Endodermal cell (in vitro differentiated cells): ENCODE measurements at regions not wholly inside any gene's neighbourhood (a gene's known extent, or its start where the extent isn't known, plus 50 kb on each side); places are given as distances from the start of the nearest gene placed in this dataset.

Experiments
- DNase-seq: peaks from one replicate; pipeline ENCODE4 v3.0.0-alpha.2; 2017
- H3K27ac ChIP-seq: 2 replicates; pipeline ENCODE4 v1.5.1; 2013; ENCODE audit warnings: mild to moderate bottlenecking, low read depth, low read length, moderate library complexity
- H3K27me3 ChIP-seq: 2 replicates; pipeline ENCODE4 v1.6.1; 2013; ENCODE audit warnings: mild to moderate bottlenecking, low read length, moderate library complexity; ENCODE audit not compliant: insufficient read depth, control insufficient read depth, poor library complexity, severe bottlenecking
- H3K36me3 ChIP-seq: 2 replicates; pipeline ENCODE4 v1.7.0; 2013; ENCODE audit warnings: mild to moderate bottlenecking, low read length, moderate library complexity; ENCODE audit not compliant: control insufficient read depth, insufficient read depth
- H3K4me1 ChIP-seq: one replicate; pipeline ENCODE4 v1.7.0; 2013; ENCODE audit warnings: low read length; ENCODE audit not compliant: control insufficient read depth, insufficient read depth
- H3K4me3 ChIP-seq: 2 replicates; pipeline ENCODE4 v1.5.1; 2013; ENCODE audit warnings: mild to moderate bottlenecking, low read length, moderate library complexity
- H3K9ac ChIP-seq: 2 replicates; pipeline ENCODE4 v1.6.1; 2013; ENCODE audit warnings: mild to moderate bottlenecking, low read length, moderate library complexity; ENCODE audit not compliant: poor library complexity, severe bottlenecking; ENCODE audit errors: extremely low read depth
- H3K9me3 ChIP-seq: 2 replicates; pipeline ENCODE4 v1.6.1; 2013; ENCODE audit warnings: mild to moderate bottlenecking, low read length, moderate library complexity; ENCODE audit not compliant: control insufficient read depth
- H3K27ac Mint-ChIP-seq: 2 replicates; pipeline ENCODE4 v1.8.0; 2020; ENCODE audit warnings: mixed read lengths
- H3K27me3 Mint-ChIP-seq: 2 replicates; pipeline ENCODE4 v1.8.0; 2021; ENCODE audit warnings: mild to moderate bottlenecking, mixed read lengths; ENCODE audit not compliant: insufficient read depth
- H3K36me3 Mint-ChIP-seq: 2 replicates; pipeline ENCODE4 v1.8.0; 2020; ENCODE audit warnings: low read depth, mixed read lengths
- H3K4me1 Mint-ChIP-seq: 2 replicates; pipeline ENCODE4 v1.8.0; 2020; ENCODE audit warnings: mixed read lengths
- H3K4me3 Mint-ChIP-seq: 2 replicates; pipeline ENCODE4 v1.8.0; 2020; ENCODE audit warnings: mild to moderate bottlenecking, moderate library complexity, mixed read lengths
- H3K9me3 Mint-ChIP-seq: 2 replicates; pipeline ENCODE4 v1.8.0; 2020; ENCODE audit warnings: mild to moderate bottlenecking, mixed read lengths
- CTCF ChIP-seq: fragments of 200-600 bp; sonication (generic); conservative IDR thresholded peaks from 2 replicates; pipeline ENCODE4 v1.5.0; 2021; ENCODE audit warnings: antibody characterized with exemption, mild to moderate bottlenecking
- WGBS, 2 experiments: methylation state at CpG; one replicate each; pipeline versions ENCODE4 v1.1.5 to v1.1.7; 2013; ENCODE audit warnings: missing lambda C conversion rate in 2 of 2, mixed read lengths in 1 of 2; ENCODE audit not compliant: insufficient coverage in 1 of 2, insufficient read length in 1 of 2; 5-methylcytosine and 5-hydroxymethylcytosine counted together

DNA sequence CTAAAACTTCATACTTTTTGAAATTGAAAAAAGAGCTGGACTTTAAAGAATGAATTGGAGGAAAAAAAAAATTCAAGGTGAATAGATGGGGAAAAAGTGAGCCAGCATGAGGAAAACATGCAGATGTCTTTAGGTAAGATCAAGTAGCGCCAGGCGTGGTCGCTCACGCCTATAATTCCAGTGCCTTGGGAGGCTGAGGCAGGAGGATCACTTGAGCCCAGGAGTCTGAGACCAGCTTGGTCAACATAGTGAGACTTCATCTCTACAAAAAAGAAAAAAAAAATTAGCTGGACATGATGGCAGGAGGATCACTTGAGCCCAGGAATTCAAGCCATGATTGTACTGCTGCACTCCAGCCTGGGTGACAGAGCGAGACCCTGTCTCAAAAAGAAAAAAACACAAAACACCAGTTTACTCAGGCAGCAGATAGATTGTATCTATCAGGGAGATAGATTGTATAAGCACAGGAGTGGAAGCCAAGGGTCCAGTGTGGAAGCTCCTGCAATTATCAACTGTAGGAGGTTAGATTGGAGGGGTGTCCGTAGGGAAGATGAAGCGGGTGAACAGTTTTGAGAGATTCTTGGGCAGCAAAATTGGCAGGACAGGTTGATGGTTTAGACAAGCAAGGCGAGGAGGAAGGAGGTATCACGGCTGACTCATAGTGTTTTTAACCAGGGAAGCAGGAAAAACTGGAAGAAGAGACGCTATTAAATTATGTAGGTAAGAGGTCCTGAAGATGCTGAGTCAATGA lies 97.6 kb upstream of the ZNF217 start:
- Histone ChIP-seq H3K4me3 (no peak overlapping the region), H3K36me3 (no peaks in the 10 kb centered on the region), H3K4me1 (no peaks in the 10 kb centered on the region), H3K27me3 (no peaks in the 10 kb centered on the region), H3K9me3 (no peaks in the 10 kb centered on the region), H3K9ac (no peak overlapping the region), H3K27ac (no peak overlapping the region)
- no peak overlapping the region for H3K27ac Mint-ChIP-seq
- peaks cover 8% of the 10 kb centered on the region for H3K4me1 Mint-ChIP-seq
- no peaks in the 10 kb centered on the region for H3K27me3 Mint-ChIP-seq
- H3K4me3 Mint-ChIP-seq: no peak overlapping the region
- H3K36me3 Mint-ChIP-seq: no peaks in the 10 kb centered on the region
- 91 to 93% methylated on average over 9 to 10 of the region's 10 CpGs for WGBS, 2 experiments
- H3K9me3 Mint-ChIP-seq: no peaks in the 10 kb centered on the region
- TF ChIP-seq CTCF: no peak
- DNase-seq: no peak

DNA sequence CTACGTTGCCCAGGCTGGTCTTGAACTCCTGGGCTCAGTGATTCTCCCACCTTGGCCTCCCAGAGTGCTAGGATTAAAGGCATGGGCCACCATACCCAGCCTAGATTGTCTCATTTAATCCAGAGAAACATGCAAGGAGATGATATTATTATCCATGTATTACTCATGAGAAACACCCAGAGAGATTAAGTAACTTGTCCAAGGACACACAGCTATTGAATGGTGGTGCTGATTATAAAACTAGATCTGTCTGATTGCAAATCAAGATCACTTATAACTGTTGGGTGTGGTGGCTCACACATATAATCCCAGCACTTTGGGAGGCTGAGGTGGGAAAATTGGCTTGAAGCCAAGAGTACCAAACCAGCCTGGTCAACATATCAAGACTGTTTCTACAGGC lies 94.4 kb upstream of the ZNF217 start:
- no peak overlapping the region for H3K27ac Mint-ChIP-seq
- DNase-seq: no peak
- TF ChIP-seq CTCF: no peak
- no peaks in the 10 kb centered on the region for H3K9me3 Mint-ChIP-seq
- no peaks in the 10 kb centered on the region for H3K36me3 Mint-ChIP-seq
- Histone ChIP-seq H3K27ac (no peak overlapping the region), H3K9ac (no peak overlapping the region), H3K4me1 (no peaks in the 10 kb centered on the region), H3K27me3 (no peaks in the 10 kb centered on the region), H3K4me3 (no peak overlapping the region), H3K36me3 (no peaks in the 10 kb centered on the region), H3K9me3 (no peaks in the 10 kb centered on the region)
- H3K27me3 Mint-ChIP-seq: no peaks in the 10 kb centered on the region
- H3K4me3 Mint-ChIP-seq: no peak overlapping the region
- peaks cover 12% of the 10 kb centered on the region for H3K4me1 Mint-ChIP-seq
- 50 to 71% methylated on average over 1 of the region's 1 CpG for WGBS, 2 experiments

DNA sequence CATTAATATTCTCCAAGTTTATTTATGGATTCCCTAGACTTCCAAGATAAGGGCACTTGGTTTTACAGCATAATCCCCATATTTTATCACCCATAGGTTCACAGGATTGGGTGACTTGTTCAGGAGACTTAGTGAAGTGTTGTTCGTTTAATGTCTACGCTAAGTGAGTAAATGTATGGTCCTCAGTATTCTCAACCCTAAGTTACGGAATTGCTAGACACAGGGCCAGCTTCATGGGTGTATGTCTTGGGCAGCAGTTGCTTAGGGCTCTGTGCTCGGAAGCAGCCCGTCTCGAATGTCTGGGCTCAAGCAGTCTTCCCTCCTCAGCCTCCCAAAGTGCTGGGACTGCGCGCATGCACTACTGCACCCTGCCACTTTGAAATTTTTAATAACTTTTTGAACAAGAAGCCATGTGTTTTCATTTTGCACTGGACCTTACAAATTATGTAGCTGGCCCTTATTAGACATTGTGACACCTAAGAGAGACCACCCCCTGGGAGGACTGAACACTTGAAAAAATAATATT lies 91.5 kb upstream of the ZNF217 start:
- no peaks in the 10 kb centered on the region for H3K36me3 ChIP-seq
- WGBS, 2 experiments: 95 to 96% methylated on average over 8 of the region's 8 CpGs
- H3K36me3 Mint-ChIP-seq: no peaks in the 10 kb centered on the region
- no peak for TF ChIP-seq CTCF
- no peaks in the 10 kb centered on the region for H3K9me3 ChIP-seq
- no peaks in the 10 kb centered on the region for H3K4me1 ChIP-seq
- H3K27ac ChIP-seq: no peak overlapping the region
- H3K9ac ChIP-seq: no peak overlapping the region
- H3K4me1 Mint-ChIP-seq: peaks cover 7% of the 10 kb centered on the region
- no peak overlapping the region for H3K4me3 Mint-ChIP-seq
- no peak overlapping the region for H3K4me3 ChIP-seq
- DNase-seq: no peak
- no peaks in the 10 kb centered on the region for H3K27me3 ChIP-seq
- H3K9me3 Mint-ChIP-seq: no peaks in the 10 kb centered on the region
- no peak overlapping the region for H3K27ac Mint-ChIP-seq
- H3K27me3 Mint-ChIP-seq: no peaks in the 10 kb centered on the region
